Stimulated activated naive CD8-positive, alpha-beta T cell treated with anti-CD3 and anti-CD28 coated beads, Interleukin-15, Interleukin-2, amounts not matched to agents 100 ng/mL and 50 ng/mL, for 24 hours (primary cell): ENCODE measurements at regions not wholly inside any gene's neighbourhood (a gene's known extent, or its start where the extent isn't known, plus 50 kb on each side); places are given as distances from the start of the nearest gene placed in this dataset.

Experiments used
- H3K27ac Mint-ChIP-seq: one replicate; pipeline ENCODE4 v1.8.0; 2021; ENCODE audit warnings: mild to moderate bottlenecking, mixed read lengths
- H3K27me3 Mint-ChIP-seq: one replicate; pipeline ENCODE4 v1.8.0; 2021; ENCODE audit warnings: mixed read lengths
- H3K36me3 Mint-ChIP-seq: one replicate; pipeline ENCODE4 v1.8.0; 2021; ENCODE audit warnings: low read depth, mixed read lengths
- H3K4me1 Mint-ChIP-seq: one replicate; pipeline ENCODE4 v1.8.0; 2021; ENCODE audit warnings: low read depth, mixed read lengths
- H3K4me3 Mint-ChIP-seq: one replicate; pipeline ENCODE4 v1.8.0; 2021; ENCODE audit warnings: mild to moderate bottlenecking, mixed read lengths
- H3K9me3 Mint-ChIP-seq: one replicate; pipeline ENCODE4 v1.8.0; 2021; ENCODE audit warnings: mixed read lengths

- Mint-ChIP-seq H3K4me1 (peaks cover 6% of the 10 kb centered on the region), H3K36me3 (no peaks in the 10 kb centered on the region), H3K9me3 (no peaks in the 10 kb centered on the region), H3K27ac (no peak overlapping the region), H3K27me3 (peaks cover 25% of the 10 kb centered on the region), H3K4me3 (no peak overlapping the region)
Measured at GRCh38 chr2:54406031-54406430, 50.1 kb upstream of the SPTBN1 start.
